ENCODE measurements at regions not wholly inside any gene's neighbourhood (a gene's known extent, or its start where the extent isn't known, plus 50 kb on each side); places are given as distances from the start of the nearest gene placed in this dataset.

DNA sequence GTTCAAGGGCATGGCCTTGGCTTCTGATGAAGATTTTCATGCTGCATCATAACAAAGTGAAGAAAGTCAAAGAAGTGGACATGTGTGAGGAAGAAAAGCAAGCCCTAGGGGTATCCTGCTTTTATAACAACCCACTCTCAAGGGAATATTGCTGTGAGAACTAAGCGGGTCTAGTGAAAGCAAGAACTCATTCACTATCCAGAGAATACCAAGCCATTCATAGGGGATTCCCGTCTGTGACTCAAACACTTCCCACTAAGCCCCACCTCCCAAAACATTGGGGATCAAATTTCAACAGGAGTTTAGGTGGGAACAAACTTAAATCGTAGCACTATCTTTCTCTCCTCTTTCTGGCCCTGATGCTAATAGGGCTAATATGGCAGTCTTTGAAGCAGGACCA is 98.5 kb upstream of the CTTNBP2NL start:
- H3K27ac ChIP-seq (ENCODE audit: low read depth, low read length), result no peak overlapping the region
- no peaks in the 10 kb centered on the region for H3K36me3 ChIP-seq (ENCODE audit: insufficient read depth, low read length)
- 71% methylated on average over 3 of the region's 3 CpGs for WGBS
- H3K27me3 ChIP-seq (ENCODE audit: insufficient read depth, low read length), result no peaks in the 10 kb centered on the region
- H3K9me3 ChIP-seq (ENCODE audit: insufficient read depth, low read depth, low read length), result no peaks in the 10 kb centered on the region
- H3K9ac ChIP-seq (ENCODE audit: low read depth, low read length), result no peak overlapping the region
- H3K4me3 ChIP-seq (ENCODE audit: low read length), result no peak overlapping the region
- H3K4me1 ChIP-seq (ENCODE audit: insufficient read depth, low read length), result no peaks in the 10 kb centered on the region

DNA sequence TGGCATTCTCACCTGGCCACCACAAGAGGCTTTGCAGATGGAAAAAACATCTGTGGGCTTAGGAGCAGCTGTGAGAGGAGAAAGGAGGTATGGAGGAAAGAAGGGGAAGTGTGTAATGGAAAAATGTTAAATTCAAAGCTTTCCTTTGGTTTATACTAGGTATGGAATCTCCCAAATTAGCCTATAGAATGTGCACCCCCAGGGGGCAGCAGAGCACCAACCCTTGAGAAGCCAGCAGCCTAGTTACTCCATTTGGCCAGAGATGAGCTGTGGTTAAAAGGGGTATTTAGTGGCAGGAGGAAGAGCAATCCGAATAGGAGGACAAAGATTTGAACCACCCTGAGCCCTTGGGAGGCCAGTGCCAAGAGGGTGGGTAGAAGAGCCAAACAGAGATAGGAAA is 97.5 kb upstream of the CTTNBP2NL start:
- no peaks in the 10 kb centered on the region for H3K36me3 ChIP-seq (ENCODE audit: insufficient read depth, low read length)
- 58% methylated on average over 1 of the region's 1 CpG for WGBS
- no peaks in the 10 kb centered on the region for H3K27me3 ChIP-seq (ENCODE audit: insufficient read depth, low read length)
- H3K27ac ChIP-seq (ENCODE audit: low read depth, low read length), result no peak overlapping the region
- H3K4me3 ChIP-seq (ENCODE audit: low read length), result no peak overlapping the region
- H3K9ac ChIP-seq (ENCODE audit: low read depth, low read length), result no peak overlapping the region
- no peaks in the 10 kb centered on the region for H3K9me3 ChIP-seq (ENCODE audit: insufficient read depth, low read depth, low read length)
- no peaks in the 10 kb centered on the region for H3K4me1 ChIP-seq (ENCODE audit: insufficient read depth, low read length)

DNA sequence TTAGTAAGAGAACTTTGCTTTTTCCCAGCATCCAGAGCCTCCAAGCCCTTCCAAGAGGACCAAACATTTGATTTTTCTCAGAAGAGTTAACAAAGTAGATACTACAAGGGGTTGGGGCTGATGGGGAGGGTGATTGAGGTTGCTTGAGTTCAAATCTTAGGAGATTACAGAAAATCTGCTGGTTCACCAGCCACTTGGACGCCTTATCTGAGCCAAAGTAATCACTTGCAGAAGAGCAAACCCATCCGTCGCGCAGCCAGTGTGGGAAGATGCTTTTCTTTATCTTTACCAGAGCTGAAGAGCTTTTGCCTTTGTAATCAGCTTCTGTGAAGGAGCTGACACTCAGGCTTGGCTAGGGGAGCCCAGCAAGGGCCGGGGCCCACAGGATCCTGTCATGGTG is 91.9 kb upstream of the CTTNBP2NL start:
- Histone ChIP-seq H3K27me3 (ENCODE audit: insufficient read depth, low read length) (no peaks in the 10 kb centered on the region), H3K27ac (ENCODE audit: low read depth, low read length) (no peak overlapping the region), H3K36me3 (ENCODE audit: insufficient read depth, low read length) (no peaks in the 10 kb centered on the region), H3K9me3 (ENCODE audit: insufficient read depth, low read depth, low read length) (no peaks in the 10 kb centered on the region), H3K9ac (ENCODE audit: low read depth, low read length) (no peak overlapping the region), H3K4me3 (ENCODE audit: low read length) (no peak overlapping the region), H3K4me1 (ENCODE audit: insufficient read depth, low read length) (peaks cover 11% of the 10 kb centered on the region)
- 92% methylated on average over 5 of the region's 5 CpGs for WGBS

DNA sequence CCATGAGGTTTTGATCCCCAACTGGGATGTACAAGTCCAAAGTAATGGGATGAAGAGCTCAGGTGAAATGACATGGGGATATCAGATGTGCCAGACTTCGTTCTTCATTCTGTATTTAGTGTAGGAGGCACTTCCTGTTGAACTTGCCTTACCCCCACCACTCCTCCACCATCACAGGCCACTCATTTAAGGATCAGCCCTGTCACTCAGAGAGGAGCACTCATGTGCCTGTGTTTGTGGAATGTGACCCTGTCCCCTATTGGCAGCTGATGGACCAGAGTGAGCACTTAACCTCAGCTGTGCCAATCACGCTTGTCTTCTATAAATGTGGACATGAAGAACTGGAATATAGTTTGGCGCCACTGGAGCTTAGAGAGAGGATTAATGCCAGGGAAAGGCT is 91.4 kb upstream of the CTTNBP2NL start:
- H3K4me1 ChIP-seq (ENCODE audit: insufficient read depth, low read length), result peaks cover 11% of the 10 kb centered on the region
- no peaks in the 10 kb centered on the region for H3K27me3 ChIP-seq (ENCODE audit: insufficient read depth, low read length)
- no peaks in the 10 kb centered on the region for H3K36me3 ChIP-seq (ENCODE audit: insufficient read depth, low read length)
- H3K9me3 ChIP-seq (ENCODE audit: insufficient read depth, low read depth, low read length), result no peaks in the 10 kb centered on the region
- H3K27ac ChIP-seq (ENCODE audit: low read depth, low read length), result no peak overlapping the region
- no peak overlapping the region for H3K9ac ChIP-seq (ENCODE audit: low read depth, low read length)
- H3K4me3 ChIP-seq (ENCODE audit: low read length), result no peak overlapping the region
- 89% methylated on average over 2 of the region's 3 CpGs for WGBS

DNA sequence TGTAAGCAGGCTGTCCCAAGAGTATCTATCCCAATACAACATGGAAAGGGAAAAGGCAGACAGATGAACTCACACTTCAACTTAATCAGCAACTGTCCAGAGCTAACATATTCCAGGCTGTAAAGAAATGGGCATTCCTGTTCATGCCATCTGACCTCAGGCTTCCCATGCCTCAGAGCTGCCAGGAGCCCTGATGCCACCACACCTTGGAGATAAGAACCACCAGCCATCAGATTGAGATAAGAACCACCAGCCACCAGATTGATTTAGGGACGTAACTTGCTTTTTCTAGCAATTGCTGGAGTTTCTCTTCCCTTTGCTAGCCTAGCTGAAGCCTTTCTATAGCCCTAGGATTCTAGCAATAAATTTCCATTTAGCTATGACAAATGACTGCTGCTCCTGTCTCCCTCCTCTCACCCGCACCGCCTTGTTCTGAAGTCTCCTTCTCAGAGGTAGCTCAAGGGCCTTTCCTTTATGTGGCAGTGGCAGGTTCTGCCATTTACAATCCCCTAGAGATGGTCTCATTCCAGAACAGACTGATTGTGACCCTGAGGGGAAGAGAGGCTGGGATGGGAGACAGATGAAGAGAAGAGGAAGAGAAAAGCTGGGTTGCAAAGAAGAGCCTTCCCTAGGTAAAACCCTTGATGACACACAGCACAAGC is 88.0 kb upstream of the CTTNBP2NL start:
- Histone ChIP-seq H3K9me3 (ENCODE audit: insufficient read depth, low read depth, low read length) (no peaks in the 10 kb centered on the region), H3K4me3 (ENCODE audit: low read length) (no peak overlapping the region), H3K27ac (ENCODE audit: low read depth, low read length) (no peak overlapping the region), H3K27me3 (ENCODE audit: insufficient read depth, low read length) (no peaks in the 10 kb centered on the region), H3K4me1 (ENCODE audit: insufficient read depth, low read length) (peaks cover 11% of the 10 kb centered on the region), H3K9ac (ENCODE audit: low read depth, low read length) (no peak overlapping the region), H3K36me3 (ENCODE audit: insufficient read depth, low read length) (no peaks in the 10 kb centered on the region)
- 85% methylated on average over 3 of the region's 3 CpGs for WGBS

DNA sequence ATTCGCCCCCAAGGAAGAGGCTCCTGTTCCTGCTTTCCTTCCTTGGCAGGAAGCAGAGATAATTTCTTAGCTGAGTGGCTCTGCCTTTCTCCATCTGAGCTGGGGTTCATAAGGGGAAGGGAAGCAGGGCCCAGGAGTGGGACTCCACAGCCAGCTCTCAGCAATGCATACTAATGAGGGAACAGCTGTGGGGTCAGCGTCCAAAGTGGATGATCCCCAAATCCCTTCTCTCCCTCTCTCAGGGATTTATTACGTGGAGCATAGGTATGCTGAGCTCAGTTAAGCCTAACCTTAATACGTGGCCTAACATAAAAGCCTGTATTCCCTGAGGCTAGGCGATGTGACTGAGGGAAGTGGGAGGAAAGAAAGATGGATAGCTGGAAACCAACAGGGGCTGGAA is 87.3 kb upstream of the CTTNBP2NL start:
- WGBS, result 73% methylated on average over 5 of the region's 5 CpGs
- peaks cover 11% of the 10 kb centered on the region for H3K4me1 ChIP-seq (ENCODE audit: insufficient read depth, low read length)
- no peak overlapping the region for H3K4me3 ChIP-seq (ENCODE audit: low read length)
- H3K27me3 ChIP-seq (ENCODE audit: insufficient read depth, low read length), result no peaks in the 10 kb centered on the region
- no peak overlapping the region for H3K9ac ChIP-seq (ENCODE audit: low read depth, low read length)
- H3K27ac ChIP-seq (ENCODE audit: low read depth, low read length), result no peak overlapping the region
- no peaks in the 10 kb centered on the region for H3K9me3 ChIP-seq (ENCODE audit: insufficient read depth, low read depth, low read length)
- H3K36me3 ChIP-seq (ENCODE audit: insufficient read depth, low read length), result no peaks in the 10 kb centered on the region

DNA sequence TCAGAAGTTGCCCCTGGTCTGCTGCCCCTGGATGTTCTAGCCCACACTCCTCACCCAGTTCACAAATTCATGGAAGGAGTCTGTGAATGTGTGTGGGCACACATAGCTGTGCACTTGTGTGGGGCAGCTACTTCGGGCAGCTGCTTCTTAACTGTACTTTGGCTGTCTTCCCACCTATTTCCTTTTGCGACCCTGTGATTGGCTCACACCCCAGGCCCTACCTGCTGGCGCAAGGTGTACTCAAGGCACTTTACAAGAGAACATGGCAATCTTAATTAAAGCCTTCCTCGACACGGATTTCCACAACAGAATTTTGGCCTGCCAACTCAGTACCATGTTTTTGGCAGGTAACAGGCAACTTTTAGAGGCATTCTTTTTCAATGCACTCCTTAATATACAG is 86.5 kb upstream of the CTTNBP2NL start:
- Histone ChIP-seq H3K27ac (ENCODE audit: low read depth, low read length) (no peak overlapping the region), H3K4me1 (ENCODE audit: insufficient read depth, low read length) (peaks cover 11% of the 10 kb centered on the region), H3K4me3 (ENCODE audit: low read length) (no peak overlapping the region), H3K9ac (ENCODE audit: low read depth, low read length) (no peak overlapping the region), H3K36me3 (ENCODE audit: insufficient read depth, low read length) (no peaks in the 10 kb centered on the region), H3K9me3 (ENCODE audit: insufficient read depth, low read depth, low read length) (no peaks in the 10 kb centered on the region), H3K27me3 (ENCODE audit: insufficient read depth, low read length) (no peaks in the 10 kb centered on the region)
- 84% methylated on average over 5 of the region's 5 CpGs for WGBS

DNA sequence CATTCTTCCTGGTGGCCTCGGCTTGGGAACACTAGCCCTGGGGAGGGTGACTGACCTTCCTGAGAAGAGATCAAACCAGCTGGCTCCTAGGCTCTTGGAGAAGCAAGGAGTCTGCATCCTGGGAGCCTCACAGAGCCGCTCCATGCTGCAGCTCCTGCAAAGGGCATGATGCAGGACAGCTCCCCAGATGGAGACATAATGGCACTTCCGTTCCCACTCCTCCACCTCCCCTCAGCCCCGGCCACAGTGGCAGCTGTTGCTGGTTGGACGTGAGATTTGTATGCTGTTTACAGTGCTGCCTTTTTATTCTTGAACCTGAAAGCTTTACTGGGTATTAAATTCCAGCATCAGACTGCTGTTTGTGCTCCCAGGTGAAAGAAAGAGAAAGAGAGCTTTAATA is 83.7 kb upstream of the CTTNBP2NL start:
- H3K9ac ChIP-seq (ENCODE audit: low read depth, low read length), result no peak overlapping the region
- no peaks in the 10 kb centered on the region for H3K36me3 ChIP-seq (ENCODE audit: insufficient read depth, low read length)
- no peak overlapping the region for H3K4me3 ChIP-seq (ENCODE audit: low read length)
- no peak overlapping the region for H3K27ac ChIP-seq (ENCODE audit: low read depth, low read length)
- H3K4me1 ChIP-seq (ENCODE audit: insufficient read depth, low read length), result peaks cover 11% of the 10 kb centered on the region
- WGBS, result 79% methylated on average over 5 of the region's 5 CpGs
- H3K9me3 ChIP-seq (ENCODE audit: insufficient read depth, low read depth, low read length), result no peaks in the 10 kb centered on the region
- no peaks in the 10 kb centered on the region for H3K27me3 ChIP-seq (ENCODE audit: insufficient read depth, low read length)

DNA sequence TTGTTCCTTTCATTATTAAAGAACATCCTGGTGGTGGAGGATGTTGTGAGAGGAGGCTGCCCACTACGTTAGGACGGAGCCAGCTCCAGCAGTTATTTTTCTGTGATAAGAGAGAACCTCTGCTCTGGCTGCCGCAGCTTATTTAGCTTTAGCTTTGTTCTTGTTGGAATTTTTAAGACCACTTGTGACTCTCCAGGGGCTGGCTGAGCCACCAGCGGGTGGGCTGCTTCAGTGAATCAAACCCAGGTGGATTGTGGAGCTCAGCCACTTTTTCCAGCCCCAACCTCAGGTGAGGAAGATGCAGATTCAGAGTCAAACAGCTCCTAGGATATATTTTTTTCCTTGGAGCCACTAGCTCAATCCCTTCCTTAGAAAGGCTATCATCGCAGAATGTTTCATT is 83.1 kb upstream of the CTTNBP2NL start:
- H3K27me3 ChIP-seq (ENCODE audit: insufficient read depth, low read length), result no peaks in the 10 kb centered on the region
- no peak overlapping the region for H3K4me3 ChIP-seq (ENCODE audit: low read length)
- H3K27ac ChIP-seq (ENCODE audit: low read depth, low read length), result no peak overlapping the region
- WGBS, result 60% methylated on average over 5 of the region's 5 CpGs
- H3K9ac ChIP-seq (ENCODE audit: low read depth, low read length), result no peak overlapping the region
- no peaks in the 10 kb centered on the region for H3K9me3 ChIP-seq (ENCODE audit: insufficient read depth, low read depth, low read length)
- no peaks in the 10 kb centered on the region for H3K36me3 ChIP-seq (ENCODE audit: insufficient read depth, low read length)
- H3K4me1 ChIP-seq (ENCODE audit: insufficient read depth, low read length), result peaks cover 10% of the 10 kb centered on the region

DNA sequence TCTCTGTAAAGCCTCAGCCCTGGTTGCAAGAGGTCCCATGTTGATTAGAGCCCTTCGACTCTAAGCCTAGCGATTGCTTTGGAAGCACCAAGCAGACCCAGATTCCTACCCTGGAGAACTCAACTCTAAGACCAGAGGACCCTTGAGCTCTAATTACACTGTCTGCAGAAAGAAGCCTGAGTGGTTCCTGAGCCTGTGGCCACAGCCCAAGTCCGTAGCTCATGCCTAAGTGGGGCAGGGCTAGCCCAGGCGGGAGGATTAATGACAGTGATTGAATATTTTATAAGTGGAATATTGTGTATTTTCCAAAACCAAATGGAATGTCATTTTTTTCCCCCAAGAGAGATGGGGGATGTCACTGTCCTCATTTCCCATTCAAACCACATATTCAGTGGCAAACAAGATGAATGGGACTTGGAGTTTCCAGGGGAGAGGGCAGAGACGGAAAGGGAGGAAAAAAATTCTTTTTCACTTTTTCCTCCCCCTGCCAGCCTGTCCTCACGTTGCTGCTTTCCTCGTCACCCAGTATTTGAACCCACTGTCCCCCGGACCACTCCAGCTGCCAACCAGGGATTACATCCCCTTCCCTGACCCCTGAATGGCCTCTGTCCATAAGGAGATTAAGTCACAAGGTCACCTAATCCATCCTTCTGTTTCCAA is 79.6 kb upstream of the CTTNBP2NL start:
- H3K27me3 ChIP-seq (ENCODE audit: insufficient read depth, low read length), result no peaks in the 10 kb centered on the region
- H3K9ac ChIP-seq (ENCODE audit: low read depth, low read length), result no peak overlapping the region
- H3K4me3 ChIP-seq (ENCODE audit: low read length), result no peak overlapping the region
- no peaks in the 10 kb centered on the region for H3K36me3 ChIP-seq (ENCODE audit: insufficient read depth, low read length)
- H3K9me3 ChIP-seq (ENCODE audit: insufficient read depth, low read depth, low read length), result no peaks in the 10 kb centered on the region
- peaks cover 8% of the 10 kb centered on the region for H3K4me1 ChIP-seq (ENCODE audit: insufficient read depth, low read length)
- 92% methylated on average over 8 of the region's 8 CpGs for WGBS
- H3K27ac ChIP-seq (ENCODE audit: low read depth, low read length), result no peak overlapping the region

DNA sequence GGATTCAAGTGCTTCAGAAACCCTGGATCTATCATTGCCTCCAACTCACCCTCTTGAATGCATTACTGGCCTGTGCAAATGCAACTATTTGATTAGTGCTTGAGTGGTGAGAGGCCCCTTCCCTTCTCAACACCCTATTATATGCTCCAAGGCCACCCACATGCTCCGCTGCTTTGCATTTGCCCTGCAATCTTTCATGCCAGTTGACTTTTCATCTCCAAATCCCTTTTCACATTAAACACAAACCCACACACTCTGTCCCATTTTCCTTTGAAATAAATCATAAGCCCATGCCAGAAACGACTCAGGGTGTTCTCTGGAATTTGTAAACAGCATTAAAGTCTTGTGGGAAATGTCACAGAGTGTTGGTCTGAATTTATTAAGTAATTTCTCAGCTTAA is 78.9 kb upstream of the CTTNBP2NL start:
- 86% methylated on average over 2 of the region's 2 CpGs for WGBS
- Histone ChIP-seq H3K4me3 (ENCODE audit: low read length) (no peak overlapping the region), H3K36me3 (ENCODE audit: insufficient read depth, low read length) (no peaks in the 10 kb centered on the region), H3K9me3 (ENCODE audit: insufficient read depth, low read depth, low read length) (no peaks in the 10 kb centered on the region), H3K27ac (ENCODE audit: low read depth, low read length) (no peak overlapping the region), H3K9ac (ENCODE audit: low read depth, low read length) (no peak overlapping the region), H3K27me3 (ENCODE audit: insufficient read depth, low read length) (no peaks in the 10 kb centered on the region), H3K4me1 (ENCODE audit: insufficient read depth, low read length) (peaks cover 8% of the 10 kb centered on the region)
